PC-9 (cell line): ENCODE measurements at regions not wholly inside any gene's neighbourhood (a gene's known extent, or its start where the extent isn't known, plus 50 kb on each side); places are given as distances from the start of the nearest gene placed in this dataset.

ENCODE experiments used
- CTCF ChIP-seq: fragments of 200-600 bp; sonication (generic); conservative IDR thresholded peaks from 2 replicates; pipeline ENCODE4 v1.6.1; 2017; ENCODE audit warnings: mixed run types, antibody characterized with exemption, mild to moderate bottlenecking, moderate library complexity
- EZH2 ChIP-seq: fragments of 200-600 bp; sonication (generic); IDR thresholded peaks from 2 replicates; pipeline ENCODE4 v1.8.0; 2017; ENCODE audit warnings: antibody characterized with exemption, low read depth

DNA sequence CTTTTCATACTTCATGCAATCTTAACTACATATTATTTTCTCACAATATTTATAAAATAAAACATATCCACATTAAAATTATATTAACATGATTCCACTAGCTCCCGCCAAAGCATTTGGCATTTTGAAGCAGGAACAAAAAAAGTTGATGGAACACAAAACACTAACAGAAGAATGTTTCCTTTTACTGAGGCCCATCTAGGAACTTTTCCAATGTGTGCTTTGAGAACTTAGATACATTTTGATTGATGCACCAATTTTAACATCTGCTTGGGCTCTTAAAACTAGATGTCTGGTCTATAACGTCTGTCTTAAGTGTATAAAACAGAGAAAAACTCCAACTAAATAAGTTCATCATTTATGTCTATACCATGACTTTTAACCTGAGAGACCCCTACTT is 1214.8 kb downstream of the SORCS1 start:
- TF ChIP-seq CTCF: no peak
- no peak for TF ChIP-seq EZH2
